ENCODE measurements at regions not wholly inside any gene's neighbourhood (a gene's known extent, or its start where the extent isn't known, plus 50 kb on each side); places are given as distances from the start of the nearest gene placed in this dataset.
A peak's percentile ranks its signal among the peaks of the same experiment; 100 is the strongest.

GRCh38 chr10:8393531-8393930 is 339.0 kb downstream of the GATA3 start:
- no peaks in the 10 kb centered on the region for H3K9me3 Mint-ChIP-seq
- H3K4me1 Mint-ChIP-seq = peaks cover 7 to 15% (median 8%) of the 10 kb centered on the region in 4 donors
- DNase-seq (no peak), ATAC-seq (no peak)
- POLR2A ChIA-PET = no interaction called here
- peak overlapping the region in 1 of 10 donors; percentile 43 for H3K27ac Mint-ChIP-seq
- H3K4me3 Mint-ChIP-seq = no peak overlapping the region
- no peaks in the 10 kb centered on the region for H3K36me3 Mint-ChIP-seq
- H3K27me3 Mint-ChIP-seq = peaks cover 0 to 3% (median 0%) of the 10 kb centered on the region in 5 donors

- Mint-ChIP-seq H3K27me3 (no peaks in the 10 kb centered on the region), H3K9me3 (no peaks in the 10 kb centered on the region), H3K4me3 (no peak overlapping the region), H3K27ac (no peak overlapping the region), H3K36me3 (no peaks in the 10 kb centered on the region), H3K4me1 (peaks cover 18 to 27% (median 21%) of the 10 kb centered on the region in 4 donors)
- ATAC-seq (no peak), DNase-seq (no peak)
- POLR2A ChIA-PET = no interaction called here
Observed at GRCh38 chr10:8396675-8397074, 342.2 kb downstream of the GATA3 start.

GRCh38 chr10:8398771-8399170 is 344.3 kb downstream of the GATA3 start:
- Mint-ChIP-seq H3K4me3 (no peak overlapping the region), H3K4me1 (peaks cover 34 to 48% (median 41%) of the 10 kb centered on the region in 4 donors), H3K27ac (no peak overlapping the region)

GRCh38 chr10:8400151-8400550 is 345.7 kb downstream of the GATA3 start:
- DNase-seq = no peak
- H3K4me3 Mint-ChIP-seq = no peak overlapping the region
- peaks cover 37 to 60% (median 52%) of the 10 kb centered on the region in 4 donors for H3K4me1 Mint-ChIP-seq
- no peaks in the 10 kb centered on the region for H3K36me3 Mint-ChIP-seq
- no peaks in the 10 kb centered on the region for H3K27me3 Mint-ChIP-seq
- H3K27ac Mint-ChIP-seq = peak overlapping the region in 3 of 10 donors; percentile 66 to 77 (median 66)
- POLR2A ChIA-PET = no interaction called here
- ATAC-seq = no peak
- H3K9me3 Mint-ChIP-seq = no peaks in the 10 kb centered on the region

More at GRCh38 chr10:8398771-8399170, 344.3 kb downstream of the GATA3 start:
- no peak for ATAC-seq
- POLR2A ChIA-PET = no interaction called here
- Mint-ChIP-seq H3K36me3 (no peaks in the 10 kb centered on the region), H3K27me3 (no peaks in the 10 kb centered on the region), H3K9me3 (no peaks in the 10 kb centered on the region)
- no peak for DNase-seq

- peak overlapping the region in 6 of 10 donors; percentile 30 to 96 (median 46) for H3K27ac Mint-ChIP-seq
- H3K4me3 Mint-ChIP-seq = no peak overlapping the region
- POLR2A ChIA-PET = interaction anchor here (0.5 kb wide), 1 partner anchor 56 kb away, joined by 3 read pairs; no protein-coding TSS in a partner anchor
Observed at GRCh38 chr10:8400892-8401291, 346.4 kb downstream of the GATA3 start.

GRCh38 chr10:8401531-8401930 is 347.0 kb downstream of the GATA3 start:
- H3K9me3 Mint-ChIP-seq = no peaks in the 10 kb centered on the region
- H3K4me1 Mint-ChIP-seq = peaks cover 44 to 66% (median 62%) of the 10 kb centered on the region in 4 donors
- H3K27ac Mint-ChIP-seq = peak overlapping the region in 6 of 10 donors; percentile 36 to 97 (median 96)
- H3K27me3 Mint-ChIP-seq = no peaks in the 10 kb centered on the region
- H3K36me3 Mint-ChIP-seq = no peaks in the 10 kb centered on the region
- H3K4me3 Mint-ChIP-seq = peak overlapping the region in 2 of 10 donors; percentile 60 to 86
- DNase-seq (no peak), ATAC-seq (no peak)
- POLR2A ChIA-PET = no interaction called here

More at GRCh38 chr10:8400892-8401291, 346.4 kb downstream of the GATA3 start:
- Mint-ChIP-seq H3K36me3 (no peaks in the 10 kb centered on the region), H3K9me3 (no peaks in the 10 kb centered on the region), H3K4me1 (peaks cover 41 to 63% (median 56%) of the 10 kb centered on the region in 4 donors), H3K27me3 (no peaks in the 10 kb centered on the region)
- DNase-seq (no peak), ATAC-seq (no peak)

GRCh38 chr10:8402576-8402975 is 348.1 kb downstream of the GATA3 start:
- Mint-ChIP-seq H3K36me3 (no peaks in the 10 kb centered on the region), H3K27ac (peak overlapping the region; percentile 65 to 97 (median 94)), H3K4me1 (peaks cover 47 to 72% (median 71%) of the 10 kb centered on the region in 4 donors), H3K9me3 (no peaks in the 10 kb centered on the region), H3K4me3 (peak overlapping the region; percentile 29 to 86 (median 62)), H3K27me3 (no peaks in the 10 kb centered on the region)
- DNase-seq (peak in 3 of 10 donors; percentile 18 to 39 (median 38)), ATAC-seq (peak; percentile 44 to 58)
- POLR2A ChIA-PET = interaction anchor here (1.9 kb wide), 1 partner anchor 71 kb away, joined by 14 read pairs; no protein-coding TSS in a partner anchor

GRCh38 chr10:8403711-8404371 is 349.4 kb downstream of the GATA3 start:
- no peak for ATAC-seq
- Mint-ChIP-seq H3K27ac (peak overlapping the region; percentile 86 to 97 (median 94)), H3K4me3 (peak overlapping the region; percentile 52 to 86 (median 78)), H3K4me1 (peaks cover 49 to 76% (median 72%) of the 10 kb centered on the region in 4 donors), H3K36me3 (no peaks in the 10 kb centered on the region), H3K9me3 (no peaks in the 10 kb centered on the region), H3K27me3 (no peaks in the 10 kb centered on the region)
- POLR2A ChIA-PET = interaction anchor here (0.6 to 1.9 kb wide), 3 partner anchors 68 to 354 kb away, joined by 3 to 14 read pairs (median 3); no protein-coding TSS in a partner anchor
- DNase-seq = no peak

GRCh38 chr10:8404721-8405120 is 350.2 kb downstream of the GATA3 start:
- POLR2A ChIA-PET = no interaction called here
- peaks cover 49 to 73% (median 72%) of the 10 kb centered on the region in 4 donors for H3K4me1 Mint-ChIP-seq
- peak; percentile 77 to 84 for ATAC-seq
- peak in 8 of 10 donors; percentile 54 to 93 (median 78) for DNase-seq
- no peaks in the 10 kb centered on the region for H3K9me3 Mint-ChIP-seq
- H3K27me3 Mint-ChIP-seq = no peaks in the 10 kb centered on the region
- no peaks in the 10 kb centered on the region for H3K36me3 Mint-ChIP-seq
- H3K4me3 Mint-ChIP-seq = peak overlapping the region; percentile 52 to 86 (median 78)
- peak overlapping the region; percentile 86 to 97 (median 94) for H3K27ac Mint-ChIP-seq

GRCh38 chr10:8405596-8405995 is 351.1 kb downstream of the GATA3 start:
- Mint-ChIP-seq H3K4me1 (peaks cover 52 to 72% (median 69%) of the 10 kb centered on the region in 4 donors), H3K27me3 (no peaks in the 10 kb centered on the region), H3K4me3 (peak overlapping the region in 6 of 10 donors; percentile 8 to 86 (median 51)), H3K36me3 (no peaks in the 10 kb centered on the region), H3K27ac (peak overlapping the region; percentile 86 to 97 (median 94)), H3K9me3 (no peaks in the 10 kb centered on the region)
- POLR2A ChIA-PET = no interaction called here
- DNase-seq (no peak), ATAC-seq (no peak)

GRCh38 chr10:8407501-8408021 is 353.1 kb downstream of the GATA3 start:
- Mint-ChIP-seq H3K9me3 (no peaks in the 10 kb centered on the region), H3K36me3 (no peaks in the 10 kb centered on the region), H3K27ac (peak overlapping the region in 9 of 10 donors; percentile 26 to 96 (median 90)), H3K4me1 (peaks cover 36 to 52% (median 50%) of the 10 kb centered on the region in 4 donors), H3K27me3 (no peaks in the 10 kb centered on the region), H3K4me3 (no peak overlapping the region)
- no peak for DNase-seq
- no peak for ATAC-seq
- POLR2A ChIA-PET = no interaction called here

GRCh38 chr10:8410506-8410905 is 356.0 kb downstream of the GATA3 start:
- Mint-ChIP-seq H3K9me3 (no peaks in the 10 kb centered on the region), H3K4me1 (peaks cover 19 to 26% (median 23%) of the 10 kb centered on the region in 4 donors), H3K27ac (peak overlapping the region in 4 of 10 donors; percentile 47 to 83 (median 49)), H3K4me3 (no peak overlapping the region), H3K27me3 (no peaks in the 10 kb centered on the region), H3K36me3 (peaks cover 0 to 2% (median 0%) of the 10 kb centered on the region in 3 donors)
- DNase-seq = no peak
- no peak for ATAC-seq
- POLR2A ChIA-PET = interaction anchor here (0.6 kb wide), 1 partner anchor 165 kb away, joined by 3 read pairs; no protein-coding TSS in a partner anchor

- no peaks in the 10 kb centered on the region for H3K9me3 Mint-ChIP-seq
- DNase-seq = no peak
- no peaks in the 10 kb centered on the region for H3K27me3 Mint-ChIP-seq
- POLR2A ChIA-PET = interaction anchor here (0.6 kb wide), 1 partner anchor 154 kb away, joined by 4 read pairs; no protein-coding TSS in a partner anchor
- H3K4me3 Mint-ChIP-seq = no peak overlapping the region
- no peak for ATAC-seq
- H3K4me1 Mint-ChIP-seq = peaks cover 13 to 25% (median 23%) of the 10 kb centered on the region in 4 donors
- H3K36me3 Mint-ChIP-seq = peaks cover 0 to 2% (median 0%) of the 10 kb centered on the region in 3 donors
- peak overlapping the region in 1 of 10 donors; percentile 1 for H3K27ac Mint-ChIP-seq
Observed at GRCh38 chr10:8412541-8412940, 358.1 kb downstream of the GATA3 start.

All from naive thymus-derived CD8-positive, alpha-beta T cell (primary cell).